ENCODE measurements at regions not wholly inside any gene's neighbourhood (a gene's known extent, or its start where the extent isn't known, plus 50 kb on each side); places are given as distances from the start of the nearest gene placed in this dataset.

GRCh38 chr1:189597083-189597482, 880.6 kb downstream of the BRINP3 start:
- H3K4me3 ChIP-seq (ENCODE audit: low read length): no peak overlapping the region
- no peaks in the 10 kb centered on the region for H3K27me3 ChIP-seq (ENCODE audit: control insufficient read depth, insufficient read depth, low read length)
- no peak overlapping the region for H3K27ac ChIP-seq (ENCODE audit: low read depth, low read length)
- no peaks in the 10 kb centered on the region for H3K4me1 ChIP-seq (ENCODE audit: control insufficient read depth, insufficient read depth, low read length)
- H3K9ac ChIP-seq (ENCODE audit: low read length): no peak overlapping the region
- no peaks in the 10 kb centered on the region for H3K36me3 ChIP-seq (ENCODE audit: control insufficient read depth, insufficient read depth, low read length)

GRCh38 chr1:189605226-189605625, 872.4 kb downstream of the BRINP3 start:
- no peaks in the 10 kb centered on the region for H3K27me3 ChIP-seq (ENCODE audit: control insufficient read depth, insufficient read depth, low read length)
- no peak overlapping the region for H3K4me3 ChIP-seq (ENCODE audit: low read length)
- no peak overlapping the region for H3K27ac ChIP-seq (ENCODE audit: low read depth, low read length)
- no peaks in the 10 kb centered on the region for H3K36me3 ChIP-seq (ENCODE audit: control insufficient read depth, insufficient read depth, low read length)
- H3K9ac ChIP-seq (ENCODE audit: low read length): no peak overlapping the region
- no peaks in the 10 kb centered on the region for H3K4me1 ChIP-seq (ENCODE audit: control insufficient read depth, insufficient read depth, low read length)

GRCh38 chr1:189606047-189606446, 871.6 kb downstream of the BRINP3 start:
- H3K27me3 ChIP-seq (ENCODE audit: control insufficient read depth, insufficient read depth, low read length): no peaks in the 10 kb centered on the region
- H3K4me3 ChIP-seq (ENCODE audit: low read length): no peak overlapping the region
- H3K9ac ChIP-seq (ENCODE audit: low read length): no peak overlapping the region
- H3K27ac ChIP-seq (ENCODE audit: low read depth, low read length): no peak overlapping the region
- H3K36me3 ChIP-seq (ENCODE audit: control insufficient read depth, insufficient read depth, low read length): no peaks in the 10 kb centered on the region
- no peaks in the 10 kb centered on the region for H3K4me1 ChIP-seq (ENCODE audit: control insufficient read depth, insufficient read depth, low read length)

GRCh38 chr1:189606795-189607476, 870.7 kb downstream of the BRINP3 start:
- no peaks in the 10 kb centered on the region for H3K27me3 ChIP-seq (ENCODE audit: control insufficient read depth, insufficient read depth, low read length)
- H3K4me3 ChIP-seq (ENCODE audit: low read length): no peak overlapping the region
- no peak overlapping the region for H3K27ac ChIP-seq (ENCODE audit: low read depth, low read length)
- H3K36me3 ChIP-seq (ENCODE audit: control insufficient read depth, insufficient read depth, low read length): no peaks in the 10 kb centered on the region
- H3K4me1 ChIP-seq (ENCODE audit: control insufficient read depth, insufficient read depth, low read length): no peaks in the 10 kb centered on the region
- no peak overlapping the region for H3K9ac ChIP-seq (ENCODE audit: low read length)

- Histone ChIP-seq H3K36me3 (ENCODE audit: control insufficient read depth, insufficient read depth, low read length) (no peaks in the 10 kb centered on the region), H3K27me3 (ENCODE audit: control insufficient read depth, insufficient read depth, low read length) (no peaks in the 10 kb centered on the region), H3K4me1 (ENCODE audit: control insufficient read depth, insufficient read depth, low read length) (no peaks in the 10 kb centered on the region), H3K27ac (ENCODE audit: low read depth, low read length) (no peak overlapping the region), H3K4me3 (ENCODE audit: low read length) (no peak overlapping the region), H3K9ac (ENCODE audit: low read length) (no peak overlapping the region)
These were observed 870.1 kb downstream of the BRINP3 start for GRCh38 chr1:189607477-189608096.

GRCh38 chr1:189609167-189609566, 868.5 kb downstream of the BRINP3 start:
- Histone ChIP-seq H3K27me3 (ENCODE audit: control insufficient read depth, insufficient read depth, low read length) (no peaks in the 10 kb centered on the region), H3K9ac (ENCODE audit: low read length) (no peak overlapping the region), H3K36me3 (ENCODE audit: control insufficient read depth, insufficient read depth, low read length) (no peaks in the 10 kb centered on the region), H3K4me1 (ENCODE audit: control insufficient read depth, insufficient read depth, low read length) (no peaks in the 10 kb centered on the region), H3K4me3 (ENCODE audit: low read length) (no peak overlapping the region), H3K27ac (ENCODE audit: low read depth, low read length) (no peak overlapping the region)

- H3K27me3 ChIP-seq (ENCODE audit: control insufficient read depth, insufficient read depth, low read length): no peaks in the 10 kb centered on the region
- no peaks in the 10 kb centered on the region for H3K36me3 ChIP-seq (ENCODE audit: control insufficient read depth, insufficient read depth, low read length)
- no peaks in the 10 kb centered on the region for H3K4me1 ChIP-seq (ENCODE audit: control insufficient read depth, insufficient read depth, low read length)
- H3K9ac ChIP-seq (ENCODE audit: low read length): no peak overlapping the region
- H3K27ac ChIP-seq (ENCODE audit: low read depth, low read length): no peak overlapping the region
- no peak overlapping the region for H3K4me3 ChIP-seq (ENCODE audit: low read length)
These were observed 860.8 kb downstream of the BRINP3 start for GRCh38 chr1:189616893-189617292.

GRCh38 chr1:189619682-189620332, 857.9 kb downstream of the BRINP3 start:
- no peaks in the 10 kb centered on the region for H3K4me1 ChIP-seq (ENCODE audit: control insufficient read depth, insufficient read depth, low read length)
- H3K4me3 ChIP-seq (ENCODE audit: low read length): no peak overlapping the region
- no peaks in the 10 kb centered on the region for H3K27me3 ChIP-seq (ENCODE audit: control insufficient read depth, insufficient read depth, low read length)
- H3K27ac ChIP-seq (ENCODE audit: low read depth, low read length): no peak overlapping the region
- no peak overlapping the region for H3K9ac ChIP-seq (ENCODE audit: low read length)
- H3K36me3 ChIP-seq (ENCODE audit: control insufficient read depth, insufficient read depth, low read length): no peaks in the 10 kb centered on the region

- H3K27me3 ChIP-seq (ENCODE audit: control insufficient read depth, insufficient read depth, low read length): no peaks in the 10 kb centered on the region
- H3K9ac ChIP-seq (ENCODE audit: low read length): no peak overlapping the region
- no peak overlapping the region for H3K4me3 ChIP-seq (ENCODE audit: low read length)
- no peak overlapping the region for H3K27ac ChIP-seq (ENCODE audit: low read depth, low read length)
- no peaks in the 10 kb centered on the region for H3K36me3 ChIP-seq (ENCODE audit: control insufficient read depth, insufficient read depth, low read length)
- H3K4me1 ChIP-seq (ENCODE audit: control insufficient read depth, insufficient read depth, low read length): no peaks in the 10 kb centered on the region
These were observed 857.2 kb downstream of the BRINP3 start for GRCh38 chr1:189620471-189620870.

GRCh38 chr1:189623336-189623735, 854.3 kb downstream of the BRINP3 start:
- Histone ChIP-seq H3K4me3 (ENCODE audit: low read length) (no peak overlapping the region), H3K36me3 (ENCODE audit: control insufficient read depth, insufficient read depth, low read length) (no peaks in the 10 kb centered on the region), H3K9ac (ENCODE audit: low read length) (no peak overlapping the region), H3K27me3 (ENCODE audit: control insufficient read depth, insufficient read depth, low read length) (no peaks in the 10 kb centered on the region), H3K4me1 (ENCODE audit: control insufficient read depth, insufficient read depth, low read length) (no peaks in the 10 kb centered on the region), H3K27ac (ENCODE audit: low read depth, low read length) (no peak overlapping the region)

GRCh38 chr1:189627427-189627826, 850.2 kb downstream of the BRINP3 start:
- H3K27ac ChIP-seq (ENCODE audit: low read depth, low read length): no peak overlapping the region
- no peak overlapping the region for H3K4me3 ChIP-seq (ENCODE audit: low read length)
- no peaks in the 10 kb centered on the region for H3K27me3 ChIP-seq (ENCODE audit: control insufficient read depth, insufficient read depth, low read length)
- no peak overlapping the region for H3K9ac ChIP-seq (ENCODE audit: low read length)
- H3K36me3 ChIP-seq (ENCODE audit: control insufficient read depth, insufficient read depth, low read length): no peaks in the 10 kb centered on the region
- no peaks in the 10 kb centered on the region for H3K4me1 ChIP-seq (ENCODE audit: control insufficient read depth, insufficient read depth, low read length)

GRCh38 chr1:189628857-189629256, 848.8 kb downstream of the BRINP3 start:
- H3K4me1 ChIP-seq (ENCODE audit: control insufficient read depth, insufficient read depth, low read length): no peaks in the 10 kb centered on the region
- no peaks in the 10 kb centered on the region for H3K27me3 ChIP-seq (ENCODE audit: control insufficient read depth, insufficient read depth, low read length)
- no peak overlapping the region for H3K9ac ChIP-seq (ENCODE audit: low read length)
- H3K36me3 ChIP-seq (ENCODE audit: control insufficient read depth, insufficient read depth, low read length): no peaks in the 10 kb centered on the region
- no peak overlapping the region for H3K27ac ChIP-seq (ENCODE audit: low read depth, low read length)
- no peak overlapping the region for H3K4me3 ChIP-seq (ENCODE audit: low read length)

GRCh38 chr1:189633658-189634057, 844.0 kb downstream of the BRINP3 start:
- Histone ChIP-seq H3K9ac (ENCODE audit: low read length) (no peak overlapping the region), H3K4me3 (ENCODE audit: low read length) (no peak overlapping the region), H3K36me3 (ENCODE audit: control insufficient read depth, insufficient read depth, low read length) (no peaks in the 10 kb centered on the region), H3K27ac (ENCODE audit: low read depth, low read length) (no peak overlapping the region), H3K27me3 (ENCODE audit: control insufficient read depth, insufficient read depth, low read length) (no peaks in the 10 kb centered on the region), H3K4me1 (ENCODE audit: control insufficient read depth, insufficient read depth, low read length) (no peaks in the 10 kb centered on the region)
